Pancreas (tissue), 10 donors: ENCODE measurements at regions not wholly inside any gene's neighbourhood (a gene's known extent, or its start where the extent isn't known, plus 50 kb on each side); places are given as distances from the start of the nearest gene placed in this dataset.

Experiments
- ATAC-seq, 4 donors: fragments of 200-7000 bp; cut with Tn5 transposase; one replicate each; pipeline versions ENCODE4 v1.8.0 to v1.9.1; 2020; ENCODE audit warnings: mild to moderate bottlenecking in 4 of 4, moderate library complexity in 4 of 4
- DNase-seq, 6 donors: peaks; one replicate each; pipeline ENCODE4 v3.0.0-alpha.2; 2020
- FAIRE-seq: peaks from 2 replicates; lab custom pipeline; 2012; peaks lifted over from hg19 to GRCh38; lab: Jason Lieb, UNC
- H3K27ac ChIP-seq, 4 donors: fragments of 200-600 bp; sonication (generic); 1 replicate in 3 of 4; 2 replicates in 1 of 4; pipeline versions ENCODE4 v1.5.0 to v1.8.0; 2020
- H3K27me3 ChIP-seq, 4 donors: fragments of 200-600 bp; one replicate each; pipeline ENCODE4 v1.8.0; 2021
- H3K36me3 ChIP-seq, 3 donors: fragments of 200-600 bp; sonication (generic) in 1 of 3; one replicate each; pipeline versions ENCODE4 v1.5.0 to v1.8.0; 2020 to 2021
- H3K4me1 ChIP-seq, 3 donors: fragments of 200-600 bp; one replicate each; pipeline ENCODE4 v1.8.0; 2021
- H3K4me3 ChIP-seq, 4 donors: fragments of 200-600 bp; sonication (generic) in 2 of 4; one replicate each; pipeline versions ENCODE4 v1.5.0 to v1.8.0; 2020 to 2021
- H3K9me3 ChIP-seq, 4 donors: fragments of 200-600 bp; one replicate each; pipeline ENCODE4 v1.8.0; 2021
- WGBS, 2 donors: extraction: QIAGEN DNeasy Blood & Tissue Kit; methylation state at CpG; one replicate each; pipeline ENCODE4 v1.1.7; 2013; 5-methylcytosine and 5-hydroxymethylcytosine counted together
- intact Hi-C, 3 donors: fragments of 100-400 bp; cut with DNase I; formaldehyde crosslinking; loops; one replicate each; pipeline versions ENCODE4 v1.11.1 to v1.14.2; 2022
- TF ChIP-seq, protein P1 (sequence below), 4 donors: fragments of 200-600 bp; sonication (generic) in 3 of 4; IDR thresholded peaks; one replicate each; pipeline versions ENCODE4 v1.5.0 to v1.8.0; 2021; ENCODE audit warnings: antibody characterized with exemption in 4 of 4
- donor health status: healthy with polysubstance abuse.
- donor health status: DM: no; HTN: no; CAD: no; lungs with moderate emphysema.
- donor health status: DM: no; HTN: no; CAD: no.
- donor health status: control.
- donor health status: control.
- donor health status: Bipolar disorder and iron deficiency.
- donor health status: DM: yes; HTN: yes; CAD: no.
- donor health status: DM: no; HTN: no; CAD: no.
- donor health status: DM: no; HTN: no; CAD: no.
- donor health status: DM: yes; HTN: yes; CAD: no.

DNA sequence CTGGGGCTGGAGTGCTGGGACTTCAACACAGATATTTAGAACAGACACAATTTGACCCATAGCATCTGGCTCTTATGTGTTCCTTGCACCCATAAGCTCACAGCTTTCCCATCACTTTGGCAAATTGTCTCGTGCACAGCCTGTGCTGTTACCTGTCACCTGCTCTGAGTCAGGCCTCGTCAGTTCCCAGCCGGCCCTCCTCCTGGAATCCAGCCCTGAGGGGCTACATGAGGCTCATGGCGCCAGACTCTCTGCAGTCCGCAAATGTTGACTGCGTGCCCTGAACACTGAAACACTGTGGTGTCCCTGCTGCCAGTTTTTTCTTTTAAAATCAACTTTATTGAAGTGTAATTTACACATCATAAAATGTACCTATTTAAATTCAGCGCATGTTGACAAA is 65.4 kb upstream of the BZW1 start:
- H3K9me3 ChIP-seq: no peaks in the 10 kb centered on the region
- no peak overlapping the region for H3K27ac ChIP-seq
- DNase-seq (no peak), ATAC-seq (no peak), FAIRE-seq (no peak)
- H3K27me3 ChIP-seq: no peaks in the 10 kb centered on the region
- H3K36me3 ChIP-seq: no peaks in the 10 kb centered on the region
- WGBS, 2 donors: 92 to 96% methylated on average over 7 of the region's 7 CpGs
- TF ChIP-seq, protein P1, sequence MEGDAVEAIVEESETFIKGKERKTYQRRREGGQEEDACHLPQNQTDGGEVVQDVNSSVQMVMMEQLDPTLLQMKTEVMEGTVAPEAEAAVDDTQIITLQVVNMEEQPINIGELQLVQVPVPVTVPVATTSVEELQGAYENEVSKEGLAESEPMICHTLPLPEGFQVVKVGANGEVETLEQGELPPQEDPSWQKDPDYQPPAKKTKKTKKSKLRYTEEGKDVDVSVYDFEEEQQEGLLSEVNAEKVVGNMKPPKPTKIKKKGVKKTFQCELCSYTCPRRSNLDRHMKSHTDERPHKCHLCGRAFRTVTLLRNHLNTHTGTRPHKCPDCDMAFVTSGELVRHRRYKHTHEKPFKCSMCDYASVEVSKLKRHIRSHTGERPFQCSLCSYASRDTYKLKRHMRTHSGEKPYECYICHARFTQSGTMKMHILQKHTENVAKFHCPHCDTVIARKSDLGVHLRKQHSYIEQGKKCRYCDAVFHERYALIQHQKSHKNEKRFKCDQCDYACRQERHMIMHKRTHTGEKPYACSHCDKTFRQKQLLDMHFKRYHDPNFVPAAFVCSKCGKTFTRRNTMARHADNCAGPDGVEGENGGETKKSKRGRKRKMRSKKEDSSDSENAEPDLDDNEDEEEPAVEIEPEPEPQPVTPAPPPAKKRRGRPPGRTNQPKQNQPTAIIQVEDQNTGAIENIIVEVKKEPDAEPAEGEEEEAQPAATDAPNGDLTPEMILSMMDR (IDR thresholded peaks at IDR 0.05): no peak
- intact Hi-C loops: no loop called here
- H3K4me1 ChIP-seq: peaks cover 0 to 8% (median 0%) of the 10 kb centered on the region in 3 donors
- H3K4me3 ChIP-seq: no peak overlapping the region

DNA sequence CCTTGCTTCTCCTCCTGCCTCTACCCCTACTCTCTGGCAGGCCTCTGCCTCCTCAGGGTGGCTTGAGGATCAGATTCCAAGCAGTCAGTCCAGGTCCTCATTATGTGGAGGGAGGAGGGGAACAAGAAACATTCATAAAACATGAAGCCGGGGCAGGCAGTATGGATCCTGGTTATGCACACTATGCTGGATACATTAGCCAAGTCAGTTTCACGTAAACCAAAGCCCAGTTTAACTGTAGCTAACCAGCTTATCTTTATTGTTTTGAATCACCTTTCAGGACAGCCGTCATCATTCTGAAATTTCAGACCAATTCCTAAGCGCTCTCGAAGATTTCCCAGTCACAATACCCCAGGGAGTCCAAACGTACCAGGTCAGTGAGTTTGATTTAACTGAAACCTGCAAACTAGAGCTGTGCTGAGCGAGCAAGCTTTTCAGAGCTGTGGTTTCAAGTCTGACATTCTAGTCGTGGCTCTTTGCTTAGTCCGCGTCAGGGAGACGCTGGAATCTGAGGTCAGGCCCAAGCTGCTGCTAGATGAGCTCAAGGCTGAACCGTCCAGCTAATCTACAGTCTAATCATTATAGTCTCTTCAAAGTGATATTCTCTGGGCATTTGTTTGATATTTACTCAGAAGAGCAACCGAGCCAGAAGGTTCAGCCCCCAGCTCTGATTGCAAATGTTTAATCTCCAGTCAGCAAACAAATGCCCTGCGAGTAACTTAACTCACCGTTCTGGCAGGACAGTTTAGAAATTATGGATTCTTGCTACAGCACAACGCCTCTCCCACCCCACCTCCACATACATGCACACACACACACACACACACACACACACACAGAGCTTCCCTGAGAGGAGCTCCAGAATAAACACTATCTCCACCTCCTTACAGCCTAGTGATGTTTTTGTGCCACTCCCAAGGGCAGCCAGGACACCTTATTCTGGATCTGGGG is 63.8 kb upstream of the BZW1 start:
- no peaks in the 10 kb centered on the region for H3K9me3 ChIP-seq
- WGBS, 2 donors: 23 to 25% methylated on average over 16 of the region's 16 CpGs
- H3K36me3 ChIP-seq: no peaks in the 10 kb centered on the region
- H3K27ac ChIP-seq: peak overlapping the region in 1 of 4 donors; percentile 41
- peaks cover 0 to 3% (median 0%) of the 10 kb centered on the region in 3 donors for H3K4me1 ChIP-seq
- TF ChIP-seq, protein P1 (IDR thresholded peaks at IDR 0.05): no peak
- peak in 3 of 4 donors; percentile 70 to 81 (median 76) for ATAC-seq
- FAIRE-seq: no peak
- intact Hi-C loops: no loop called here
- H3K4me3 ChIP-seq: no peak overlapping the region
- DNase-seq: no peak
- H3K27me3 ChIP-seq: no peaks in the 10 kb centered on the region

DNA sequence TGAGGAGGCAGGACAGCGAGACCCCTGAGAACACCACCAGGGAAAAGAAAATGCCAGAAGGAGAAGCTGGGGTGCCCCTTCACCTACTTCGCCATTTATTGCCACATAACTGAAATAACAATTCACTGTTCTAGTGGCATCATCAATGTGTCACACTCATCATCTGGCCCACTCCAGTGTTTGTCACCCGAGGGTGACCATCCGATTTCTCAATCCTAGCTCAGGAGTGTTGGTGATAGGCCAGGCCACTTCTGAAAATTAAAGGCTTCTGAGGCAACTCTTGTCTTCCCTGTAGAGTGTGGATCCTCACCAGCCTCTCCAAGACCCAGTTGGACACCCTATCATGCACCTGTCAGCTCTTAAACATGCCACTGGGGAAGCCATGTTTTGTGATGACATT is 62.9 kb upstream of the BZW1 start:
- FAIRE-seq (no peak), ATAC-seq (no peak), DNase-seq (no peak)
- TF ChIP-seq, protein P1 (IDR thresholded peaks at IDR 0.05): no peak
- H3K36me3 ChIP-seq: no peaks in the 10 kb centered on the region
- 89 to 95% methylated on average over 4 of the region's 4 CpGs for WGBS, 2 donors
- intact Hi-C loops: no loop called here
- no peaks in the 10 kb centered on the region for H3K9me3 ChIP-seq
- no peak overlapping the region for H3K27ac ChIP-seq
- H3K27me3 ChIP-seq: no peaks in the 10 kb centered on the region
- peaks cover 0 to 3% (median 0%) of the 10 kb centered on the region in 3 donors for H3K4me1 ChIP-seq
- no peak overlapping the region for H3K4me3 ChIP-seq

DNA sequence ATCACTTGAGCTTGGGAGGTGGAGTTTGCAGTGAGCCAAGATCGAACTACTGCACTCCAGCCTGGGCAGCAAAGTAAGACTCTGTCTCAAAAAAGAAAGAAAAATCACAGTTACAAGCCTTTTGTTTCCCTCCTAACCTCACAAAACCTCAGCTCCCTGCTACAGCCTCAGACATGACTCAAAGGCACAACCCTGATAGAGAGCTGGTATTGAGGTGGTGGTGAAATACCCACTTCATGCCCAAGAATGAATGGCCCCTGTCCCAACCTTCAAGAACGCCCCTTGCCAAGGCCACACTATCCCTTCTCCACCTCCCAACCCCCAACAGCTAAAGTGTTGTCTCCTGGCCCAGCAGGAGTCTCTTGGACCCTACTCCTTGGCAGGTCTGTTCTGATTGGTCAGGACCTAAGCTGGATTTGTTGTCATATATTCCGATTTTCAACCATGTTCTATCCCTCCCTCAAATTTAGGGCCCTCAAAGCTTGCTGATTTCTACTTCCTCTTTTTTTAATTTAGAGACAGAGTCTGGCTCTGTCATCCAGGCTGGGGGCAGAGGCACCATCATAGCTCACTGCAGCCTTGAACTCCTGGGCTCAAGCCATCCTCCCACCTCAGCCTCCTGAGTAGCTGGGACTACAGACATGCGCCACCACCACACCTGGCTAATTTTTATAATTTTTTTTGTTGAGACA is 61.9 kb upstream of the BZW1 start:
- Histone ChIP-seq H3K27me3 (no peaks in the 10 kb centered on the region), H3K36me3 (no peaks in the 10 kb centered on the region), H3K4me1 (peaks cover 0 to 3% (median 0%) of the 10 kb centered on the region in 3 donors), H3K9me3 (no peaks in the 10 kb centered on the region), H3K4me3 (no peak overlapping the region), H3K27ac (no peak overlapping the region)
- 82 to 88% methylated on average over 4 of the region's 4 CpGs for WGBS, 2 donors
- DNase-seq (no peak), ATAC-seq (no peak), FAIRE-seq (no peak)
- intact Hi-C loops: no loop called here
- TF ChIP-seq, protein P1 (IDR thresholded peaks at IDR 0.05): no peak
